NCI-H2227 (cell line): ENCODE measurements at regions not wholly inside any gene's neighbourhood (a gene's known extent, or its start where the extent isn't known, plus 50 kb on each side); places are given as distances from the start of the nearest gene placed in this dataset.
"Not testable (repeated sequence)": the region's sequence is repeated elsewhere in the genome, so short reads cannot be mapped to it uniquely, and the experiment has no call there.

Experiments used
- DNase-seq: peaks from one replicate; lab custom pipeline; 2025; ENCODE audit not compliant: unreplicated experiment; lab: John Stamatoyannopoulos, UW

DNA sequence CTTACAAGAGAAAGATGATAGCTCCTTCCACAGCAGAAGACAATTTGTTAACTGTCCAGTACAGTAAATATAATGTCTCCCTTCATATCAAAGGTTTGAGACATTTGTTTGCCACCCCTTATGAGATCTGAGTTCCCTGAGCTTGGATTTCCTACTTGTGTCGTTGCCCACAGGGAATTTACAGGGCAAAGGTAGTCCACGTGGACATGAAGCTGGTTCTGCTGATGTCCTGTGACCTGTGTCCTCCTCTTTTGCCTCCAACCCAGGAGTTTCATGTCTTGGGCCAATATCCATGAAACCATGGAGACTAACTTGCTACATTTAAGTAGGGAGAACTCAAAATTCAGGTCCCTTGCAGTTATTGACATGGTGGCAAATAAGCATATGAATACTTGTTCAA, 172.2 kb upstream of the KCTD7 start:
- DNase-seq, result not testable (repeated sequence)

DNA sequence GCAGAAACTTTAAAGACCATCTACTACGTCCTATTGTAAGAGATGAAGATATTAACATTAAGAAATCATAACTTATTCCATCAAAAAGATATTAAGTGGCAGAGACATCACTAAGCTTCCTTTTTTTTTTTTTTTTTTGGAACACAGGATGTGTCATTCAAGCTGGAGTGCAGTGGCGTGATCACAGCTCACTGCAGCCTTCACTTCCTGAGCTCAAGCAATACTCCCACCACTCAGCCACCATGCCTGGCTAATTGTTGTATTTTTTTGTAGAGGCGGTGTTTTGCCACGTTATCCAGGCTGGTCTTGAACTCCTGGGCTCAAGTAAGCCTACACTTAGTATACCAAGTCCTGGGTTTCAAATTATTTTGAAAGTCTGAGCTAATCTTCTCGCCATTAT, 169.7 kb upstream of the KCTD7 start:
- not testable (repeated sequence) for DNase-seq

DNA sequence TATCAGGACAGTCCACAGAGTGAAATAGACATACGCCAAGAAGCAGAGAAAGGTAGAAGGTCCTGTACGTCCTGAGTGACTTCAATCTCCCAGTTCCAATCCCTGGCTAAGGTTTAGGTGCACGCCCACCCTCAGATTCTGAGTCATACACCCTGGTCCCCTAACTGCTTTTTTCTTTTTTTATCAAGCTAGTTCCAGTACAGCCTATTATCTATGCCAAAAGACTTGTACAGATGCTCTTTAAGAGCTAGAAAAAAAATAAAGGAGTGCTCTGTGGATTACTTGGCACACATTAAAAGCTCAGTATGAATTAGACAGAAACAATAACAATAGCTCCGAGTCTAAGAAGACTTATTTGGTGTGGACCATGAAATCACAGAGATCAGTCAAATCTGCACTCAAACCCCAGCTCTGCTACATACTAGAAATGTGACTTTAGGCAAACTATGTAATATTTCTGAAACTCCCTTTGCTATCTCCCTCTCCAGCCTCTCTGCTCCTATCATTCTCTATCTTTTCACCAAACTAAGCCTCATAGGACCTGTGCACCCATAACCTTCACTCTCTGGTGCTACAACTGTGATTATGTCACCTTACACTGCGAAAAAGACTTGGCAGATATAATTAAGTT, 168.8 kb upstream of the KCTD7 start:
- not testable (repeated sequence) for DNase-seq

DNA sequence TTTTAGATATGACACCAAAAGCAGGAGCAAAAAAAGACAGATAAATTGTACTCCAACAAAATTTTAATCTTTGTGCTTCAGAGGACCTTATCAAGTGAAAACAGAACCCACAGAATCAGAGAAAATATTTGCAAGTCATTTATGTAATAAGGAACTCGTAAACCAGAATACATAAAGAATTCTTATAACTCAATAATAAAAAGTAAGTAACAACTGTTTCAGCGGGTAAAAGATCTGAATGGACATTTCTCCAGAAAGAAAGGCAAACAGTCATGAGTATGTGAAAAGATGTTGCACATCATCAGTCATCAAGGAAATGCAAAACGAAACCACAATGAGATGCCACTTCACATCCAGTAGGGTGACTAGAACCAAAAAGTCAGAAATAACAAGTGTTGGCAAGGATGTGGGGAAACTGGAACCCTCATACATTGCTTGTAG, 167.7 kb upstream of the KCTD7 start:
- no peak for DNase-seq

DNA sequence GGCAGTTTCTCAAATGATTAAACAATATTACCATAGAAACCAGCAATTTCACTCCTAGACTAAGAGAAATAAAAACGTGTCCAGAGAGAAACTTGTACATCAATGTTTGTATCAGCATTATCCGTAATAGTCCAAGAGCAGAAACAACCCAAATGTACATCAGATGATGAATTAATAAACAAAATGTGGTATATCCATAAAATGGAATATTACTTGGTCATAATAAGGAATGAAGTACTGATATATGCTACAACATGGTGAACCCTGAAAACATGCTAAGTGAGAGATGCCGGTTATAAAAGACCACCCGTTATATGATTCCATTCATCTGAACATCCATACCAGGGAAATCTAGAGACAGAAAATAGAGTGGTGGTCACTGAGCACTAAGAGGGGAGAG, 167.3 kb upstream of the KCTD7 start:
- DNase-seq, result not testable (repeated sequence)

DNA sequence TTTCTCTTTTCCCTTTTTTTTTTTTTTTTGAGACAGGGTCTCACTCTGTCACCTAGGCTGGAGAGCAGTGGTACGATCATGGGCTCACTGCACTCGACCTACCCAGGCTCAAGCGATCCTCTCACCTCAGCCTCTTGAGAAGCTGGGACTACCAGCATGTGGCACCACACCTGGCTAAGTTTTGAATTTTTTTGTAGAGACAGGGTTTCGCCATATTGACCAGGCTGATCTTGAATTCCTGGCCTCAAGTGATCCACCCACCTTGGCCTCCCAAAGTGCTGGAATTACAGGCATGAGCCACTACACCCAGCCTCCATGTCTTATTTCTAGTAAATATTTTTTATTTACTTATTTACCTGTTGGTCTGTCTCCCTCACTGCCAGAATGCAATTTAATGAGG, 165.8 kb upstream of the KCTD7 start:
- DNase-seq, result not testable (repeated sequence)

DNA sequence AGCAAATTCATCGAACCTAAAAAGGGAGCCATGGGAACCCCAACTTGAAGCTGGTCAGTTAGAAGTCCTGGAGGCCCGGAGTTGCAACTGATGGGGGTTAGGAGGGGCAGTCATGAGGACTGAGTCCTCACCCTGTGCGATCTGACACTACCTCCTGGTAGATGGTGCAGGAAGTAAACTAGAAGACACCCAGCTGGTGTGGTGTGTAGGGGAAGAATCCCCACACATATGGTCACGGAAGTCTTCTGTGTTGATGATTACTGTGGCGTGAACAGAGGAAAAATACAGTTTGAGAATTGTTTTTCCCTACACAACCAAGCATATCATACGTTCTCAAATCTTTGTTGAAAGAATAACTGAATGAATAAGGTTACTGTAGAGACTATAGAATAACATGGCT, 164.6 kb upstream of the KCTD7 start:
- no peak for DNase-seq

DNA sequence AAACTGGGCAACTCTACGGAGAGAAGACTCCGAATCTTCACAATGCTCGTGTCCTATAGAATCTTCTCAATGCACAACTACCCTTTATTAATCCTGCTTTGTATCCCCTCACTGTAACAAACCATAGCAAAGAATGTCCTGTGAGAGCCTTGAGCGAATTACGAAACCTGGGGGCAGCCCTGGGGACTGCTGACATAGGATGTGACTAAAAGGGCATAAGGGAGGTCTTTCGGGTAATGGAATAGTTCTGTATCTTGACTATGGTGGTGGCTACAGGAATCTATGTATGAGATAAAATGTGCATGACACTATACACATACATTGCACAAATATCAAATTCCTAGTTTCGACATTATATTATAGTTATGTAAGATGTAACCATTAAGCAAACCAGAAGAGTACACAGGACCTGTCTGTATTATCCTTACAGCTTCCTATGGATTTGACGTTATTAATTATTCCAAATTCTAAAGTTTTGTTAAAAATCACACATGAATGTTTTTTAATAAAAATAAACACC, 162.5 kb upstream of the KCTD7 start:
- no peak for DNase-seq

DNA sequence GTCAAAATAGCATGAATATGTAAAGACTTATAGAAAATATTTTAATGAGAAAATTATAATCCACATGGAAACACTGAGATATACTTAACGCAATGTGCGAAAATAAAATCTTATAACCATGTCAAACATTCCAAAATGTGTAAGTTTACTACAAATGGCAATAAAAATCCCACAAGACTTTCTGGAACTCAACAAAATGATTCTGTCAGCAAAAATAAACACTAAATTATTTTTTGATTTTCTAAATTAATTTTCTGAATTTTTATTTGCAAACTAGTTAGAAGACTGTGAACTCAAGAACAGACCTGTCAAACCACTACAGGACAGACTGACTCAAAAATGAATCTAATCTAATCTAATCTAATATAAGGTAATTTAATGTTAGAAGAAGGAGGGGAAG, 160.8 kb upstream of the KCTD7 start:
- DNase-seq, result no peak

DNA sequence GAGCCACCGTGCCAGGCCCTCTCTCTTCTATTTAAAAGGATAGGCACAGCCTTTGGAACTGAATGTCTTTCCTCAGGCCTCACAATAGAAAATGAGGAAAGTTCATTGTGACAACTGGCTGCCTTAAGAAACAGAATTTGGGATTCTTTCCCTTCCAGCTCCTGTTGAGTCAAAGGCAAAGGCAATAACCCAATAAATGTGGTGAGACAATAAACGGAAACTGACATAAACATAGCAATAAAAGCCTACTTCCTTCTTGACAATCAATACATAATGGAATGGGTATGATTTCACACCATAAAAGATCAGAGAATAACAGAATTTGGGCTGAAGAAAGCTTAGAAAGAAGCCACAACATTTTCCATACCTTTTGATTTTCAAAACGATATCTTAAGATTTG, 155.6 kb upstream of the KCTD7 start:
- not testable (repeated sequence) for DNase-seq

DNA sequence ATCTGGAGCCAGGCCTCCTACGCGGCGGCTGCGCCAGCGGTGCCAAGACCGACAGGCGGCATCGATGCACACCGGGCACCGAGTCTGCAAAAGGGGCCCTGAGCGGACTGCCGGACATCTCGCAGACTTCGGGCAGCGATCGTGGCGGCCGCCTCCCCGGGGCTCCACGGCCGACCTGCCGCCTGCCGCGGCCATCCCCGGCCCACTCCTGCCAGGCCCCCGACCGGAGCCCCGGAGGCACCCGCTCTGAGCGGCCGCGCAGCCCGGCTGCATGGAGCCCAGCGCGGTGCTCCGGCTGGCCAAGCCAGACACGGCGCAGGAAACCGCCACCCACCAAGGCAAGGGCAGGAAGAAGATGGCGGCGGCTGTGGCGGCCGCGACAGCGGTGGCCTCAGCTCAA, 154.2 kb upstream of the KCTD7 start:
- no peak for DNase-seq

DNA sequence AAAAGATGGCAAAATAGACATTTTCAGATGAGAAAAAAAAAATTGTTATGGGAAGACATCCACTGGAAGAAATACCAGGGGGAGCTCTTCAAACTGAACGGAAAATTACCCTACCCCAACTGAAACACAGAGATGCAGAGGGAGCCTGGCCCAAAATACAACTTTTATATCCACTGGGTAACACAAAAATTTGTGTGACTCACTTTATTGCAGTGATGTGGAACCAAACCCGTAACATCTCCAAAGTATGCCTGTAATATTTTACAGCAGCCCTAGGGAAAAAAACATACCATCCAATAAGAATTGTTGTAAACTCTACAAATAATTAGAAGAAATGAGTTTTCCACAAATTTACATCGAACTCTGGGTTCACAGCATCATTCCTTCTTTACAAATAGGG, 152.6 kb upstream of the KCTD7 start:
- not testable (repeated sequence) for DNase-seq

DNA sequence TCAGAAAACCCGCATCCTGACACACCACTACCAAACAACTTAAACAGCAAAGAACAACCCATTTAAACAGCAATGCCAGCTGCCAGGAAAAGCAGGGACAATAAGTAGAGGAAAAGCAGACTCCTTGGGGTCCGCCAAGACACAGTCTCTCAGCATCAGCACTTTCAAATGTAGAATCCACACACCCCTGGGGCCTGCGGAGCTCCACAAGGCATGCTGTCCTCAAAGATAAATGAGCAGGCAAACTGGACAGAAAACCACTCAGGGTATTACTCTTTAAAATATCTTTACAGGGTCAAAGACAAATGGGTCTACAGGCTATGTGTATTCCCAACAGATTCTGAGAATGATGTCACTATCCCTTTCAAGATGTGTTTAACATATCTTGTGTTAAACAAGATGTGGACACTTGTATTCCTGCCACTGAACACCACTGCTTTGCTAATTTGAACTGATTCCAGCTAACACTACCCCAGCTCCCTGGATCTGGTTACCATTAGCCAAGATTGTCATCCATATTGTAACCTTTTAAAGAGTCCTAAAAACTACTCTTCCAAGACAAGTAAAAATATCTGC, 150.8 kb upstream of the KCTD7 start:
- not testable (repeated sequence) for DNase-seq

DNA sequence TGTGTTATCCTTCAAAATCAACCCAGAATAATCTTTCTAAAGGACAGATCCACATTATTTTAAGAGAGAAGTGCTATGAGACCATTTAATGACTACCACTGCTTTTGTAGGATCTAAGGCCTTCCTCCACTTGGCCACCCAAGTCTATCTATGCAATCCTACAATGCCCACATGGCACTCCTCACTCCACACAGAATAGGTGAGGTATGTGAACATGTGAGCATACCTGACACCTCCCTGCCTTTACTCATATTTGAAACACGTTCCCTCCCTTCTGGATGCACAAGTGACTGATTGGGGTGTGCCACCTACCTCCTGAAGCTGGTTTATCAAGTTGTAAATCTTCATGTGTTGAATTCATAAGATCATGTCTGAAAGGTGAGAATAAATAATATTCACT, 147.5 kb upstream of the KCTD7 start:
- DNase-seq, result not testable (repeated sequence)

DNA sequence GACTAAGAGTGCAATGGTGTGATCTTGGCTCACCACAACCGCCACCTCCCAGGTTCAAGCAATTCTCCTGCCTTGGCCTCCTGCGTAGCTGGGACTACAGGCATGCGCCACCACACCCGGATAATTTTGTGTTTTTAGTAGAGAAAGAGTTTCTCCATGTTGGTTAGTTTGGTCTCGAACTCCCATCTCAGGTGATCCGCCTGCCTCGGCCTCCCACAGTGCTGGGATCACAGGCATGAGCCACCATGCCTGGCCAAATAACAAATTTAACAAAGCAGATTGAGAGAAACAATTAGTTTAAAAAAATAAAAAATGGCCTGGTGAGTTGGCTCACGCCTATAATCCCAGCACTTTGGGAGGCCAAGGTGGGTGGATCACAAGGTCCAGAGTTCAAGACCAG, 139.6 kb upstream of the KCTD7 start:
- not testable (repeated sequence) for DNase-seq

DNA sequence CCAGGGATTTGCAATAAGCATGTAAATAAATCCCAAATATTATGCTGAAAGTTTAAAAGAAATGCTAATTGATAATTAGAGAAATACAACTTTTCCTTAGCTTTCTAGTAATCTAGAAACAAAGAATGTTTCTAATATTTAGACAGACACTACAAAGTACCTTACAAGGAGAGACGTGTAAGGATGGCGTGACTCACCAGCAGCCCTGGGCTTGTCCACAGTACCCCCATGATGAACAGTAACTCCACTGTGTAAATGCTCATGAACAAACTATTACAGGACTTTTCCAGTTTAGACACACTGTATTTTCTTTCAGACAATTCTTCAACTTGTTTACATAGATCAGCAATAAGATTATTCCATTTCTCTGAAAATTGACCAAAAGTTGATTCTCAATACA, 138.9 kb upstream of the KCTD7 start:
- DNase-seq, result not testable (repeated sequence)

DNA sequence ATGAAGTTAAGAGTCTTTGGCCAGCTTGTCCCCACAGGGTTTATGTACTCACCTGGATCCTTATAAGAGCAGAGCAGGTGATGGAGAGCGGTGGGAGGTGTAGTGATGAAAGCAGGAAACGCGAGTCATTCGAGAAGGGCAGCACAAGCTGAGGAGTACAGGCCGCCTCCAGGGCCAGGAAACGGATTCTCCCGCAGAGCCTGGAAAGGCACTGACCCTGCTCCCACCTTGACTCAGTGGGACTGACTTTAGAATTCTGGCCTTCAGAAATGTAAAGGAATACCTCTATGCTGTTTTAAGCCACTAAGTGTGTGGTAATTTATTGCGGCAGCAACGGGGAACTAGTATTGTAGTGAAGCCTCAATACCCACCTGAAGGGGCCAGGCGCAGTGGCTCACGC, 137.7 kb upstream of the KCTD7 start:
- not testable (repeated sequence) for DNase-seq

DNA sequence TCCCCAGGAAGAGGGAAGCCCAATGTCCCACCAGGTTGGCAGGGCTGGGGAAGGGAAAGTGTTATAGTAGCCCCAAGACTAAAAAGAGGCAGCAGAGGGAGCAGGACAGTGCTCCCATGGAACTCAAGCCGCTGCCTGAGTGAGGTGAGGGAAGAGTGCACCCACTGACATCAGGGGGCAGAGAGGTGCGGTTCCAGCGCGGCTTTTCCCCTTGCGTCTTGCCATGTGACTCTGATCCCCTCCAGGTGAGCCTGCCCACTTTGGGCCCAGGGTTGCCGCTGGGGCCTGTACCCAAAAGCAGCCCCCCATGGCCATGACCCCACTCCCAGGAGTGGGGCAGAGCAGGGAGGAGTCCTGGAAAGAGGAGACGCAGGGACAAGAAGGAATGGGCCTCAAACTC, 136.3 kb upstream of the KCTD7 start:
- not testable (repeated sequence) for DNase-seq

DNA sequence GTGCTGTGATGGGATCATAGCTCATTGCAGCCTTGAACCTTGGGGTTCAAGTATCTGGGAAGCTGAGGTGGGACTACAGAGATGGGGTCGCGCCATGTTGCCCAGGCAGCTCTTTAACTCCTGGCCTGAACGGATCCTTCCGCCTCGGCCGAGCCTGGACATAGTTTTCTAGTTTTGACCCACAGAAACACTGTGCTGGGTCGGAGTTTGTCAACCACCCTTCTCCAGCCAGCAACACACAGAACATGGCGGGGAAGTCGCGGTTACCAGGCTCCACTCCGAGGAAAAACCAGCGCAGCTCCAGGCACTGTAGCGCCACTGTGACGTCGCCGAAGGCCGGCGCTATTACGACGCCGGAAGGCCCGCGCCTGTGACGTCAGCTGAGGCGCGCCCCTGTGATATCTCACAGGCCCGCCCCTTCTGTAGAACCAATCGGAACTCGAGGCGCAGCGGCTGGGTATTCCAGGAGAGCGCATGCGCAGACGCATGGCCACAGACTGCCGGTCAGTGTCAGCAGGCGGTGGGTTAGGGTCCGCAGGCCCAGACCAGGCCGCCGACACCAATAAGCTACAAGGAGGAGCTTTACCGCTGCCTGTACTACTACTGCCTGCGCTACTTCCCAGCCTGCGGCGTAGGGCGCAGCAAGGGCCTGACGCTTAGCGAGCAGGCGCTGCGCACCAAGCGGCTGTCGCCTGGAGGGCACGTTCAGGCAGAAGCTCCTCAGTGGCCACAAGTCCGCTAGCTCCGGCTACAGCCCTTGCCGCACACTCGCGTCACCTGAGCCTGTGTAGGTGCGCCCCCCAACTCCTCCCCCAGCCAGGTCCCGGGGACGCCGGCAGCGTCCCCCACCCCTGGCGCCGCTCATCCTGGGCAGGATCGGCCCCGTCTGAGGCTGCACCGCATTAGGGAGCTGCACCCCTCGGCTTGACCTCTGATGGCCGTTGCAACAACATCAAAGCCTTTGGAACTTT, 135.2 kb upstream of the KCTD7 start:
- peak; percentile 99 for DNase-seq

DNA sequence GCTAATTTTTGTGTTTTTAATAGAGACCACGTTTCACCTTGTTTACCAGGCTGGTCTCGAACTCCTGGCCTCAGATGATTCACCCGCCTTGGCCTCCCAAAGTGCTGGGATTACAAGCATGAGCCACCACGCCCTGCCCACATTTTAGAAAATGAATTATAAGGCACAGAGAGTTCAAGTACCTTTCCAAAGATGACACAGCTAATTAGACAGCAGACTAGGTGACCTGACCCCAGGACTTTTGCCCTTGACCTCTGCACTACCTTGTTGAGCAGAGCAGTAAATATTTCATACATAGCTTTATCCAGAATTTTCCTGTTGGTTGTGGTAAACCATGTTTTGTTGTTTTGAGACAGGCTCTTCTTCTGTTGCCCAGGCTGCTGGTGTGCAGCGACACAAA, 131.3 kb upstream of the KCTD7 start:
- DNase-seq, result no peak

DNA sequence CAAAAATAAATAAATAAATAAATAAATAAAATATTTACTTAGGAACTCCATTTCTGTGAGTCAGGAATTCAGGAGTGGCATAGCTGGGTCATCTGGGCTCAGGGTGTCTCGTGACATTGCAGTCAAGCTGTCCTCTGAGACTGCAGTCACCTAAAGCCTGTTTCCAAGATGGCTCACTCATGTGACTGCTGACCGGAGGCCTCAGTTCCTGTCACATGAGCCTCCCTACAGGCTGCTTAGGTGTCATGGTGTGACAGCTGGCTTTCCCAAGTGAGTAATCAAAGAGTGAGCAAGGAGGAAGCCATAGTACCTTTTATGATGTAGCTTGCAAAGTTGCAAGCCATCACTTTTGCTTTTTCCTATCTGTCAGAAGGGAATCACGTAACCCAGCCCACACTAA, 128.6 kb upstream of the KCTD7 start:
- DNase-seq, result no peak
